ENCODE measurements at regions not wholly inside any gene's neighbourhood (a gene's known extent, or its start where the extent isn't known, plus 50 kb on each side); places are given as distances from the start of the nearest gene placed in this dataset.
"Not testable (repeated sequence)": the region's sequence is repeated elsewhere in the genome, so short reads cannot be mapped to it uniquely, and the experiment has no call there.

- DNase-seq = peak; percentile 2
These were observed 142.9 kb downstream of the NBPF8 start for GRCh38 chr1:120557605-120558302.

GRCh38 chr1:120558303-120559060 lies 143.6 kb downstream of the NBPF8 start:
- peak; percentile 51 for DNase-seq

- DNase-seq = not testable (repeated sequence)
These were observed 146.9 kb downstream of the NBPF8 start for GRCh38 chr1:120561767-120562166.

GRCh38 chr1:120565396-120565795 lies 150.6 kb downstream of the NBPF8 start:
- not testable (repeated sequence) for DNase-seq

GRCh38 chr1:120567620-120568019 lies 152.8 kb downstream of the NBPF8 start:
- not testable (repeated sequence) for DNase-seq

GRCh38 chr1:120575201-120575600 lies 148.5 kb upstream of the NBPF26 start:
- DNase-seq = not testable (repeated sequence)

GRCh38 chr1:120582135-120582534 lies 141.6 kb upstream of the NBPF26 start:
- DNase-seq = not testable (repeated sequence)

GRCh38 chr1:120586053-120586452 lies 137.7 kb upstream of the NBPF26 start:
- not testable (repeated sequence) for DNase-seq

GRCh38 chr1:120588811-120589210 lies 134.9 kb upstream of the NBPF26 start:
- DNase-seq = not testable (repeated sequence)

- not testable (repeated sequence) for DNase-seq
These were observed 132.0 kb upstream of the NBPF26 start for GRCh38 chr1:120591774-120592173.

- not testable (repeated sequence) for DNase-seq
These were observed 130.8 kb upstream of the NBPF26 start for GRCh38 chr1:120592943-120593342.

GRCh38 chr1:120593648-120594047 lies 130.1 kb upstream of the NBPF26 start:
- not testable (repeated sequence) for DNase-seq

GRCh38 chr1:120598331-120598951 lies 125.3 kb upstream of the NBPF26 start:
- not testable (repeated sequence) for DNase-seq

- not testable (repeated sequence) for DNase-seq
These were observed 124.2 kb upstream of the NBPF26 start for GRCh38 chr1:120599511-120599910.

GRCh38 chr1:120600442-120601041 lies 123.2 kb upstream of the NBPF26 start:
- DNase-seq = not testable (repeated sequence)

GRCh38 chr1:120607882-120608281 lies 115.9 kb upstream of the NBPF26 start:
- not testable (repeated sequence) for DNase-seq

GRCh38 chr1:120608314-120609014 lies 115.3 kb upstream of the NBPF26 start:
- DNase-seq = not testable (repeated sequence)

- not testable (repeated sequence) for DNase-seq
These were observed 114.7 kb upstream of the NBPF26 start for GRCh38 chr1:120609015-120609573.

GRCh38 chr1:120609834-120610233 lies 113.9 kb upstream of the NBPF26 start:
- DNase-seq = not testable (repeated sequence)

GRCh38 chr1:120614931-120615639 lies 108.7 kb upstream of the NBPF26 start:
- not testable (repeated sequence) for DNase-seq

- DNase-seq = not testable (repeated sequence)
These were observed 106.3 kb upstream of the NBPF26 start for GRCh38 chr1:120617493-120617892.

Measured in hematopoietic multipotent progenitor cell treated with erythropoietin and hydrocortisone succinate and interleukin-3 and kit ligand, for 6 days (in vitro differentiated cells).